NCI-H446 treated with DMSO at 0.1 percent for 48 hours (cell line): ENCODE measurements at regions not wholly inside any gene's neighbourhood (a gene's known extent, or its start where the extent isn't known, plus 50 kb on each side); places are given as distances from the start of the nearest gene placed in this dataset.

ENCODE experiments used
- DNase-seq: peaks from one replicate; lab custom pipeline; 2025; lab: John Stamatoyannopoulos, UW

DNA sequence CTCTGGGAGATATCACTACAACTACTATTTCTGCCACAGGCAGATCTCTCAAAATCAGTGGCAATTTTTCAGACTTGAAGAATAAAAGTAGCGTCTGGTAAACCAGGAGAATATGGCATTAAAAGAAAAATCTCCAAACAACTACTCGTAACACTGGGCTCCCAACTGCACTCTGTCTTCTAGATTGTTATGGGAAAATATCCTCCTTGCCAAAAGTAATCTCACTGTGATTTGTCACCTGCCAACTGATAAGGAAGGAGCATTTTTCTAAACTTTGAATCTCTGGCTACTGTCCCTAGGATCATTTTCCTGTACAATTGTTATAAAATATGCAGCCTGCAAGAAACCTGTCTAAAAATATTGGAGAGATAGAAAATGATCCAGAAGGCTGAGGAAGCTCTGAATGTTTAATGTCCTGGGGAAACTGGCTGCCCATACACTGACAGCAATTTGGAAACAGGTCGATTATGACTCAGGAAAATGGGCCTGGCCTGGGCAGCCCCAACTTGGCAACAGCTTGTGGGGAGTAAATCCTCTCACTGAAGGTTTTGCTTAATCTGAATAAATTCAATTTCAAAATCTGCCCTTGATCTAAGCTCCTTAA, 90.5 kb upstream of the DBX1 start:
- peak; percentile 65 for DNase-seq

DNA sequence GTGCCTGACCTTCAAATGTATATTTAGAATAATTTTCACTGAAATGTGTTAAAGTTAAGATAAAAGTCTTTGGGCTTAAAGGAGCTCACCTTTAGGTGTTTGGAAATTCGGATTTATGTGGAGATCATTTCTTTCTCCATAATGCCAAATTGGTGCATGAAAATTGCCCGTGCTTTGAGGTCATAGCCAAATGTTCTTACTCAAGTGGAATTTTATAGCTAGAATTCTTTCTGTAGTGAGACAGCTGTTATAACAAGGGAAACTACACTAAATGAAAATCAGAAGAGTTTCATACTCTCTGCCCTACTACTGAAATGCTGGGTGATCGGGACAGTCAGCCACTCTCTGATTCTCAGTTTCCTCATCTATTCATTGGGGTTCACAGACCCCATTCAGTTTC, 89.5 kb upstream of the DBX1 start:
- DNase-seq, result no peak

DNA sequence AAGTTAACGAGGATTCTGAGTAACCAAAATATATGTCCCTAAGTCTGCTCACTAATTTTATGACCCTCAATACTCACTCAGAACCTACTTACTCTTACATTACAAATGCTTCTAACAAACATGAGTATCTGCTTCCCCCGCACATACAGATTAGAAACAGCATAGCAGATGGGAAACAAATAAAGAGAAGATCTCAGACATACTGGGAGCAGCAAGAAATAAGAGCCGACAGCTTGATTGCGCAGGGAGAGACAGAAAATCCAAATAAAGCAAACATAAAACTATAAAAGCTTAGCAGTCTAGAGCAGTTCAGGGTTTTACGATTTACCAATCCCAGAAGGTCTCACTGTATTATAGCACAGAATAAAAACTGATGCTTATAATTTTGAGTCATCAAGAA, 89.1 kb upstream of the DBX1 start:
- peak; percentile 63 for DNase-seq

DNA sequence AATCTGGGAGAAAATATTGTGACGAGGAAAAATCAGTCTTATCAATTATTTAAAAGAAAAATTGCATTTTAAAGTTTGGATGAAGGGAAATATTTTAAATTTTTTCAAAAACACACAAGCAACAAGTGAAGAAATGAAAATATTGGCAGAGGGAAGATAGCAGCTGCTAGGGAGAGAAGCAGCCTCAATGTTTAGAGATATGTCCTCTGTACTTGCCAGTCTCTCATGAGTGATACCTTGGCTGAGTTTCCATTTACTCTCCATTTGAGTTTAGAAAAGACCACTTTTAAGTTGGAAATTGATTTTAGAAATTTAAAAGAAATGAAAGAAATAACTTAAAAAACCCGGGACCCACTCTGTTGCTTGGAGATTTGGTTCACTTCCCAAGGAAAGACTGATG, 88.6 kb upstream of the DBX1 start:
- DNase-seq, result peak; percentile 27

DNA sequence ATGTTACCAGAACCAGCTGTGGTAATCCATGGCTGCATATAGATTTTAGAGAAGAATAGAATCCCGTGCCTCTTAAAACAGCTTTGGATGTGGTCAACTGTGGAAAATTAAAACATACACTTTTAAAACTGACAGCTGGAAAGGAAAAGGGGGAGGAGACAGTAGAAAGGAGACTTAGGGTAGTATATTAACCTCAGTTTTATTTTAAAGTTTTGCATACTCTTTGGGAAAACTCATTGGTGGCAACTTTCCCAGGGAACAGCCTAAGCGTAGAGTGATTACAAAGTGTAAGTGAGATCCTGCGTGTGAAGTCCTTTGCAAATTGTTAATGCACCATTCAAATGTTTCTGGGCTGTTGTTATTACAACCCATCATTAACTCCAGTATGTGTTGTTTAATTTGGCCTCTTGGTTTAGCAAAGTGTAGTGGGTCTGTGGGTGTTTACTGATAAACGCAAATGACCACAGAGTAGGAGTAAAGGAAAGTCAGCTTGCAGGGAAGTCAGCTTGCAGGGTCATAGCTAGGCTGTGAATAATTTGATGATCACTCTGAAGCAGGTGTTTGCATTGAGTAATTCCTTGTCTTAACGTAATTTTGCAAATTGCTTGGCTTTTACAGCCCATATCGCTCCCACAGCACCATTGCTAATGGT, 88.0 kb upstream of the DBX1 start:
- DNase-seq, result no peak

DNA sequence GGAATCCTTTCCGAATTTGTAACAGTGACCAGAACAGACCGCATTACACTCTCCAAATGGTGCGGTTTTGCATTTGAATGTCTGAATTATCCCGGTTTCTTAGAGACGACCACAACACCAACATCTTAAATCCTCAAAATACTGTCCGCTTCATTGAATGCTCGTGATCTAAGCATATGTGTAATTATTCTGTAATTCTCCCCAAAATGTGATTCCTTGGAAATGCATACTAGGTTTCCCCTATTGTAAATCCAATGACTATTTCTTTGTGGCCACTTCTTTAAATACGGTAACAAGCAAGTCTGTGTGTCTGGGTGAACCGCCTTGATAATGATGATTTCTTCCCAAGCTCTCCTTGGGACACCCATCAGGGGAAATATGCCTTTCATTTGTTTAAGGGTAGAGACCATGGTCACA, 87.3 kb upstream of the DBX1 start:
- DNase-seq, result no peak

DNA sequence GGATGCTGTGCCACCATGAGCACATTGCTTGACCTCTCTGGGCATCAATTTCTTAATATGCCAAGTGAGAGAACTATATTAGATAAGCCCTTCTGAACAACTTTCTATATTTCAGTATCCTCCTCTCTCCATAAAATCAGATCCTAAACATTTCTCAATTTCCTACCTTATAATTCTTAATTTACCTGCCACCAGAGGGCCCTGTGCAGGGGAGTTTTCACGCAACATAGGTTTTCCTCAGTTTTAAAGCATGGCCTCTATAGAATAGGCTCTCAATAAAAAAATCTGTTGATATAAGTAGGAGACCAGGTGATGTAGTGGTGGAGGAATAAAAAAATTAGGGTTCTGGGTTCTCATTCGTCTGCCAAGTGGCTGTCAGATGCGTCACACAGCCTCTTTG, 83.7 kb upstream of the DBX1 start:
- no peak for DNase-seq

DNA sequence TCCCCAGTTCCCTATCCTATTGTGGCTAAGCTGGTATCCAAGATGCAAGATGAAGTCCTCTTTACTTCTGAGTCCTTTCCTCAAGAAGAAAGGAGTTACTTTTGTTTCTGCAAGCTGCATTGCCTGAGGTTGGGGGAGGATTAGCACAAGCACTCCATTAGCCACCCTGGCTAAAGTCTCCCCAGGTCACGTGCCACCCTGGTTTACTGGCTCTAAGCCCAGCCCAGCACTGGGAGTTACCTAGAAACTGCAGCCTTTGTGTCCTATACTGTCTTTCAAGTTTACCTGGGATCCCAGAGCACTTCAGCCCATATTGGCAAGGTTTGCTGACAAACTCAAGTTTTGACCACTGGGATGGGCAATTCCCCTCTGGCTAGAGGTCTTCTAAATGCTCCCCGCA, 78.4 kb upstream of the DBX1 start:
- DNase-seq, result peak; percentile 75

DNA sequence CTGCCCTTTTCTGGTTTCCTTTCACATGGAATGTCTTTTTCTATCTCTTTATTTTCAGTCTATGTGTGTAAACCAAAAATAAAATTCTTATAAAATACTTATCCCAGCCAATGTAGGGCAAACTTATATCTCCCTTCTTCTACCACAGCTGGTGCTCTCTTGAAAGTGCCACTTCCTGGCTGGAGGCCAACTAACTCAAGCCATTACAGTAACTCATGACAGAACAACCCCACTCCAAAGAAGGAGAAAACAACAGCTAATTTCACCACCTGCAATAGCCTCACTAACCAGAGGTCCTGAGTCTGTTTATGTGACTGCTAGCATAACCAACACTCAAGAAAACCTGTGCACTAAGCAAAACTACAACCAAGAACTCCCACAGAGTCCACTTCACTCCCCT, 74.9 kb upstream of the DBX1 start:
- DNase-seq, result no peak

DNA sequence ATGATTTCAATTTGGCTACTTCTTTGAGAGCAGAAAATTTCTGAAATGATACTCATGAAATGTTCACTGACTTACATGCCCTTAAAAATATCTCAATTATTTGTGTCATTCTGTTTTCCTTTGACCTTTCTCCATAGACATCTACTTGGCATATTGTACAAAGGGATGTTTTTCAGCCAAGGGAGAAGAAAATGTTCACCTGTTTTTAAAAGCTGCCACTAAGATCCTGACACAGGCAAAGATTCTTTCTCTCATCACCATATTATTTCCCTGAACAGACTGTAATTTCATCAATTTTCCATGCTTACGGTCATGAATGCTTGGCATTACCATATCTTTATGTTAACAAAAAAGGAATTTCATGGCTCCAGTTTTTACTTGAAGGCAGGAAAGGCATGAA, 67.4 kb upstream of the DBX1 start:
- no peak for DNase-seq

DNA sequence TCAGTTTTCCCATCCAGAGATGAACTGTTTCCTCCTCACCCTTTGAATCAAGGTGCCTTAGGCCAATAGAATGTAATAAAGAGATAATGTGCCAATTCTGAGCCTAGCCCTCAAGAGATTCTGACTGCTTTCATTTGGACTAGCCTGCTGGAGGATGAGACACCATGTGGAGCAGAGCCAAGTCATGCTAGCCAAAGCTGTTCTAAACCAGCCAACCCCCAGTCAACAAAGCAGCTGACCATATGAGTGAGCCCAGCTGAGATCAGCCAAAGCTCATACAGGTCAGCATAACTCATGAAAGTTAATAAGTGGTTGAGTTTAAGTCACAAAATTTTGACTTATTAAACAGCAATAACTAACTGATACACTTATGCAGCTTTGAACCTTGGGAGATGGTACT, 66.7 kb upstream of the DBX1 start:
- DNase-seq, result peak; percentile 86

DNA sequence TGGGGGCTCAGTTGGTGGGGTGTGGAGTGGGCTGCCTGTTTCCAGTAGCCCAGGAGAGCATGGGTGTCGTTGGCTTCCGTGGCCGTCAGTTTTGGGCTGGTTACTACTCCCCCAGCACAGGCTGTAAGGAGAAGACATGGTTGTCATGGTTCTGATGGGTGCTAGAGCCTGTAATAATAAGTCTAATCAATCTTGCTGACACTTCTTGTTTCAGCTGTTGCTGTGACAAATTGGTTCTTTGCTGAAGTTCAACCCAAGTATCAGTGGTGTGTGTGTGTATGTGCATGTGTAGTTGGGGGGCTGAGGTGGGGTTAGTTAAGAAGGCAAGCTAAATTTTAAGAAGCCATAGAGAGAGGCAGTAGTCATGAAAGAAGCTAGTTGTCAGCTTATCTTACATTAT, 61.3 kb upstream of the DBX1 start:
- no peak for DNase-seq

DNA sequence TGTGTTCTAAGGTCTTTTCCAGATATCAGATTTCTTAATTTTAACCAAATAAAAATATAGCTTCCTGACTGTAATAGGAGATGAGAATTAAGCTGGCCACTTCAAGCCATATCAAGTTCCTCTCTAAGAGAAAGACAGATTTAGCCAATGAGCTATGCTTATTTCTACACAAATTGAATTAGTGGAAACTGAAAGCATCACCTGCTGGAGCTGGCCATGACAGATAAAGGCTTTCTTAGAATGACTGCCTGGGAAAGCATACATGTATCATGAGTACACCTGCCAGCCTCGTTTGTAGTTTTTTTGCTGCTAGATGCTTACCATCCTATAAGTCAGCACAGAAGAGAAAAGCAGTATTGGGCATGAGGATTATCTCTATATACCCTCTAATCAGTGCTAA, 53.5 kb upstream of the DBX1 start:
- no peak for DNase-seq

DNA sequence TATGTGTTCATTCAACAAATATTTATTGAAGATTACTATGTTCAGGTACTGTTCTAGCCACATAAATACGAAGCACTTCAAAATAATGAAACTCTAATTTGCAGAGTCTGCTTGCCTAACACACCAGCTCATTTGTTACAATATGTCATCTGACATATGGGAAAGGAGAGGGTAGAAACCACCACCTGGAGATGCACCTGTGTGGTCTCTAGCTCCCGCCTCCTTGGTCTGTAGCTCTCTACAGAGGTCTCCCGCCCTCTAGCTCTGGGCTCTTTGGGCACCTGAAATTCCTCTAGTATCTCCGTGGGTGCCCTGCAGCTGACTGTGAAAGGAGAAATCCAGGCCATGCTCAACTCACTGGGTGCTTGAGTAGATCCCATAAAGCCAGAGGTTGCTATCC, 51.4 kb upstream of the DBX1 start:
- no peak for DNase-seq
